K562 (cell line): ENCODE measurements at regions not wholly inside any gene's neighbourhood (a gene's known extent, or its start where the extent isn't known, plus 50 kb on each side); places are given as distances from the start of the nearest gene placed in this dataset.

Source experiments
- CBX5 ChIP-seq: IDR thresholded peaks from 2 replicates; pipeline ENCODE4 v1.6.1; 2014; ENCODE audit warnings: low read depth, borderline replicate concordance
- FOXA1 ChIP-seq: fragments of 450-650 bp; IDR thresholded peaks from 2 replicates; pipeline ENCODE4 v1.6.1; 2016; ENCODE audit warnings: mild to moderate bottlenecking, borderline replicate concordance
- RREB1 ChIP-seq: fragments of 250-450 bp; sonication (Bioruptor Pico); IDR thresholded peaks from 2 replicates; pipeline ENCODE4 v1.4.0; 2020
- SNIP1 ChIP-seq: fragments of 450-650 bp; IDR thresholded peaks from 2 replicates; pipeline ENCODE4 v1.7.1; 2017; ENCODE audit warnings: low read depth, mild to moderate bottlenecking
- SUPT5H ChIP-seq: fragments of 450-650 bp; IDR thresholded peaks from 2 replicates; pipeline ENCODE4 v1.6.1; 2016
- ZFP91 ChIP-seq: sonication (generic); formaldehyde crosslinking; IDR thresholded peaks from 2 replicates; pipeline ENCODE4 v1.8.0; 2022; ENCODE audit warnings: mild to moderate bottlenecking, missing genetic modification reagents
- ZNF140 ChIP-seq: fragments of 250-450 bp; sonication (Bioruptor Pico); IDR thresholded peaks from 2 replicates; pipeline ENCODE4 v1.8.0; 2021; ENCODE audit warnings: moderate library complexity, mild to moderate bottlenecking, inconsistent platforms

- no peak for TF ChIP-seq ZFP91 (CRISPR knock-in tag)
- TF ChIP-seq FOXA1 = no peak
- TF ChIP-seq SNIP1 = no peak
- TF ChIP-seq CBX5 = no peak
- TF ChIP-seq ZNF140 = no peak
- no peak for TF ChIP-seq SUPT5H
- no peak for TF ChIP-seq RREB1 (CRISPR knock-in tag)
Measured at GRCh38 chr4:15314974-15315373, 112.9 kb upstream of the C1QTNF7 start (continued).
